GM21423 (cell line): ENCODE measurements at regions not wholly inside any gene's neighbourhood (a gene's known extent, or its start where the extent isn't known, plus 50 kb on each side); places are given as distances from the start of the nearest gene placed in this dataset.
"Not testable (repeated sequence)": the region's sequence is repeated elsewhere in the genome, so short reads cannot be mapped to it uniquely, and the experiment has no call there.

Experiments used
- ATAC-seq: cut with Tn5 transposase; IDR thresholded peaks from one replicate; pipeline ENCODE4 v1.9.1; 2021; ENCODE audit warnings: mild to moderate bottlenecking, moderate library complexity; ENCODE audit not compliant: unreplicated experiment

- no peak for ATAC-seq
Observed at GRCh38 chr7:52782348-52782747, 253.1 kb upstream of the POM121L12 start.

GRCh38 chr7:52781250-52781649 lies 254.2 kb upstream of the POM121L12 start:
- ATAC-seq = no peak

GRCh38 chr7:52779004-52779403 lies 256.4 kb upstream of the POM121L12 start:
- no peak for ATAC-seq

GRCh38 chr7:52777051-52777822 lies 258.2 kb upstream of the POM121L12 start:
- ATAC-seq = no peak

GRCh38 chr7:52775876-52776275 lies 259.6 kb upstream of the POM121L12 start:
- ATAC-seq = no peak

- ATAC-seq = no peak
Observed at GRCh38 chr7:52771177-52771576, 264.3 kb upstream of the POM121L12 start.

GRCh38 chr7:52764492-52765169 lies 270.8 kb upstream of the POM121L12 start:
- no peak for ATAC-seq

- ATAC-seq = no peak
Observed at GRCh38 chr7:52758356-52758755, 277.1 kb upstream of the POM121L12 start.

- ATAC-seq = no peak
Observed at GRCh38 chr7:52753855-52754254, 281.6 kb upstream of the POM121L12 start.

- no peak for ATAC-seq
Observed at GRCh38 chr7:52752891-52753290, 282.5 kb upstream of the POM121L12 start.

GRCh38 chr7:52749880-52750279 lies 285.6 kb upstream of the POM121L12 start:
- no peak for ATAC-seq

- ATAC-seq = no peak
Observed at GRCh38 chr7:52747817-52748216, 287.6 kb upstream of the POM121L12 start.

- ATAC-seq = no peak
Observed at GRCh38 chr7:52741670-52742290, 293.7 kb upstream of the POM121L12 start.

GRCh38 chr7:52735656-52736055 lies 299.8 kb upstream of the POM121L12 start:
- ATAC-seq = no peak

- ATAC-seq = not testable (repeated sequence)
Observed at GRCh38 chr7:52728683-52729082, 306.8 kb upstream of the POM121L12 start.

- no peak for ATAC-seq
Observed at GRCh38 chr7:52727632-52728031, 307.8 kb upstream of the POM121L12 start.

- ATAC-seq = no peak
Observed at GRCh38 chr7:52726986-52727385, 308.4 kb upstream of the POM121L12 start.

GRCh38 chr7:52726493-52726892 lies 308.9 kb upstream of the POM121L12 start:
- no peak for ATAC-seq

GRCh38 chr7:52723606-52724005 lies 311.8 kb upstream of the POM121L12 start:
- ATAC-seq = no peak

- ATAC-seq = no peak
Observed at GRCh38 chr7:52720856-52721255, 314.6 kb upstream of the POM121L12 start.

- ATAC-seq = no peak
Observed at GRCh38 chr7:52719677-52720076, 315.8 kb upstream of the POM121L12 start.

- no peak for ATAC-seq
Observed at GRCh38 chr7:52715701-52716100, 319.7 kb upstream of the POM121L12 start.
